SU-DHL-6 (cell line): ENCODE measurements at regions not wholly inside any gene's neighbourhood (a gene's known extent, or its start where the extent isn't known, plus 50 kb on each side); places are given as distances from the start of the nearest gene placed in this dataset.

ENCODE experiments used
- CTCF ChIP-seq: fragments of 200-600 bp; sonication (generic); IDR thresholded peaks from one replicate; pipeline ENCODE4 v1.5.1; 2017; ENCODE audit warnings: antibody characterized with exemption, mild to moderate bottlenecking, low read length, moderate library complexity; ENCODE audit not compliant: insufficient read depth, poor library complexity, severe bottlenecking
- EZH2phosphoT487 ChIP-seq: fragments of 200-600 bp; sonication (generic), shearing (Covaris generic); conservative IDR thresholded peaks from 2 replicates; pipeline ENCODE4 v1.6.1; 2018; ENCODE audit warnings: mild to moderate bottlenecking, antibody characterized with exemption, low read length, moderate library complexity, mixed read lengths

- TF ChIP-seq CTCF (no peak), EZH2phosphoT487 (no peak)
These were observed 51.4 kb upstream of the KIAA1217 start for GRCh38 chr10:24157567-24157966.
